Activated CD4-positive, alpha-beta memory T cell treated with anti-CD3 and anti-CD28 coated beads for 36 hours (primary cell): ENCODE measurements at regions not wholly inside any gene's neighbourhood (a gene's known extent, or its start where the extent isn't known, plus 50 kb on each side); places are given as distances from the start of the nearest gene placed in this dataset.

Experiments used
- CTCF ChIA-PET: fragments of 350-600 bp; sonication (Branson Sonifier 250); formaldehyde crosslinking; loops from one replicate; lab custom pipeline; 2021; ENCODE audit warnings: antibody characterized with exemption, inconsistent platforms; lab: Charles Lee
- POLR2A ChIA-PET: fragments of 350-600 bp; sonication (Branson Sonifier 250); formaldehyde crosslinking; loops from one replicate; lab custom pipeline; 2021; ENCODE audit warnings: antibody characterized with exemption; lab: Charles Lee
- DNase-seq: peaks from one replicate; pipeline ENCODE4 v3.0.0-alpha.2; 2020
- H3K27ac Mint-ChIP-seq: one replicate; pipeline ENCODE4 v1.8.0; 2021; ENCODE audit warnings: mixed read lengths
- H3K27me3 Mint-ChIP-seq: one replicate; pipeline ENCODE4 v1.8.0; 2021; ENCODE audit warnings: mixed read lengths
- H3K36me3 Mint-ChIP-seq: one replicate; pipeline ENCODE4 v1.8.0; 2021; ENCODE audit warnings: mixed read lengths
- H3K4me1 Mint-ChIP-seq: one replicate; pipeline ENCODE4 v1.8.0; 2021; ENCODE audit warnings: low read depth, mixed read lengths
- H3K4me3 Mint-ChIP-seq: one replicate; pipeline ENCODE4 v1.8.0; 2021; ENCODE audit warnings: mild to moderate bottlenecking, mixed read lengths
- H3K9me3 Mint-ChIP-seq: one replicate; pipeline ENCODE4 v1.8.0; 2021; ENCODE audit warnings: mixed read lengths
- intact Hi-C: fragments of 100-400 bp; cut with micrococcal nuclease; formaldehyde crosslinking; loops from one replicate; pipeline ENCODE4 v1.15.1; 2023

DNA sequence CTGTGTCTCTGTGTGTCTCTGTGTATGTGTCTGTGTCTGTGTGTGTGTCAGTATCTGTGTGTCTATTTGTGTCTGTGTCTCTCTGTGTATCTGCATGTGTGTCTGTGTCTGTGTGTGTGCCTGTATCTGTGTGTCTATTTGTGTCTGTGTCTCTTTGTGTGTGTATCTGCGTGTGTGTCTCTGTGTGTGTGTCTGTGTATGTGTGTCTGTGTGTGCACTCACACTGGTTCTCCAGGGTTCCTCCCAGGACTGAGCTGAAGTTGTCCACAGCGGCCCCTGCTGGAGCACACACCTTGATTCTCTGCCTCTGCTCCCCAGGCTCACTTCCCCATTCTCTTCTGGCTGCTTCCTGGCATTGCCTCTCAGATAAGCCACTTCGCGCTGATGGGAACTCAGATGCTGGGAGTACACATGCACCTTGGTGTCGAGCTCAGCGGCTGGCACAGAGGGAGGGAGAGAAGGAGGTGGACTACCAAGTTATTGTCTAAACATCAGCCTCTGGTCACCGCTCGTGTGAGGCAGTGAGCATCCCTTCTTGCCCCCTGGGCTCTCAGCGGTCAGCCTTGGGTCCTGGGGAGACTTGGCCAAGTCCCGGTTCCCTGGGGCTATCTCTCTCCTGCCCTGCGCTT lies 104.9 kb upstream of the NXT1 start:
- peak; percentile 26 for DNase-seq
- intact Hi-C loops: no loop called here
- ChIA-PET POLR2A (no interaction called here), CTCF (interaction anchor here (0.5 to 1.2 kb wide), 3 partner anchors 10 to 554 kb away, joined by 3 to 5 read pairs (median 4); no protein-coding TSS in a partner anchor)
- H3K4me1 Mint-ChIP-seq: no peaks in the 10 kb centered on the region
- H3K36me3 Mint-ChIP-seq: no peaks in the 10 kb centered on the region
- no peak overlapping the region for H3K4me3 Mint-ChIP-seq
- H3K27ac Mint-ChIP-seq: no peak overlapping the region
- H3K9me3 Mint-ChIP-seq: no peaks in the 10 kb centered on the region
- H3K27me3 Mint-ChIP-seq: peaks cover 2% of the 10 kb centered on the region

DNA sequence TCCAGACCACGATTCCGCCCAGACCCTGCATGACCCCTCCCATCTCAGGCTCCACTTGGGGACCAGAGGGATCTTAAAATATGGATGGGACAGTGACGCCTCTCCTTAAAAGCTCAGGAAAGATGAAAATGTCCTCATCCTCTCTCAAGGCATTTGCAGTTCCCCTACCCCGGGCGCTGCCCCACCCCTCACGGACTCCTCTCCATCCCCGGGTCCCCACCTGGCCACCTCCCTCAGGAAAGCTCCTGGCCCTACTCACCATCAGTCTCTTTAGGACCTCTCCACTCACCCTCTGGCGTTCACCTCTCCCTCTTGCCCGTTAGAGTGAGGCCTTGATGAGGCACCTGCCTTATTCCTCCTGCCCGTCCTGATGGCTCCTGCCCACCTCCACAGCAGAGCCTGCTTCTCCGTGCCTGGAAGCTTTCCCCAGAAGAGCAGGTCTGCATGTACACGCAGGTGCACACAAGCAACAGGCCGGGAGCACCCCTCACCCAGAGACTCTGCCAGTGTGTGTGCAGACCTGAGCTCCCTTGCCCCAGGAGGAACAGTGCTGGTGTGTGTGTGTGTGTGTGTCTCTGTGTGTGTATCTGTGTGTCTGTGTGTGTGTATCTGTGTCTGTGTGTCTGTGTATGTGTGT lies 105.6 kb upstream of the NXT1 start:
- POLR2A ChIA-PET: no interaction called here
- intact Hi-C loops: no loop called here
- DNase-seq: no peak
- H3K4me1 Mint-ChIP-seq: no peaks in the 10 kb centered on the region
- no peaks in the 10 kb centered on the region for H3K9me3 Mint-ChIP-seq
- H3K36me3 Mint-ChIP-seq: no peaks in the 10 kb centered on the region
- H3K4me3 Mint-ChIP-seq: no peak overlapping the region
- H3K27me3 Mint-ChIP-seq: peaks cover 2% of the 10 kb centered on the region
- no peak overlapping the region for H3K27ac Mint-ChIP-seq
- CTCF ChIA-PET: interaction anchor here (1.2 kb wide), 1 partner anchor 10 kb away, joined by 3 read pairs; no protein-coding TSS in a partner anchor

DNA sequence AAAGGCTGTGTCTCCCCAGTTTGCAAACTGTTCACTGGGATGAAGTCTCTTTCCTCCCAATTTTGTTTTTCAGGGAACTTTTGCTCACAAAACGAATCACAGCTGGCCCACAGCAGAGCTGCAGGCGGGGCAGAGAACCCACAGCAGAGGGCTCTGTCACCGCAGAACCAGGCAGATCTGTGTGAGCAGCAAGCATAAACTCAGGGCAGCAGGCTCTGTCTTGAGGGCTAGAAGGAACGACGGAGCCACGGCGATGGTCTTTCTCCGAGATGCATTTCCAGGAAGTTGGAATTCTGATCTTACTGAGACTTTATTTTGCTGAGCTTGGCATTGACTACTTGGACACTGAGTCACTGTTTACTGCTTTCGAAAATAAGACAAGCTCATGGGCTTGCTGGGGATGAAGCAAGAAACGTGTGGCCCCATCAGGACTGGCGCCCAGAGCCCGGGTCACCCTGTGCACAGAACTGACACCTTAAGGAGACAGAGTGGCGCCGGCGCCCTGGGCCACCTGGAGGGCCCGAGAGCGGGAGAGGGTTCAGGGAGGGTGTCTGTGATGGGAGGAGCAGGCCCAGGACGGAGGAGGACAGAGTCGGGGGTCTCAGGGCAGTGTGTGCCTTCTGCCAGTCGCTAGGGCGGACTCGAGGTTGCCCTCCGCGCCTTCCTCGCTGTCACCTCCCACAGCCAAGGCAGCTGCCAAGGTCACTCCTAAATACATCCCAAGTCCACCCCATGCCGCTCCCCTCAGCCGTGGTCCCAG lies 106.3 kb upstream of the NXT1 start:
- H3K27ac Mint-ChIP-seq: no peak overlapping the region
- H3K9me3 Mint-ChIP-seq: peaks cover 5% of the 10 kb centered on the region
- no peaks in the 10 kb centered on the region for H3K4me1 Mint-ChIP-seq
- intact Hi-C loops: no loop called here
- peaks cover 2% of the 10 kb centered on the region for H3K27me3 Mint-ChIP-seq
- peaks cover 2% of the 10 kb centered on the region for H3K36me3 Mint-ChIP-seq
- DNase-seq: no peak
- ChIA-PET CTCF (interaction anchor here (0.7 to 0.8 kb wide), 2 partner anchors 9 to 300 kb away, joined by 3 read pairs; no protein-coding TSS in a partner anchor), POLR2A (no interaction called here)
- no peak overlapping the region for H3K4me3 Mint-ChIP-seq

DNA sequence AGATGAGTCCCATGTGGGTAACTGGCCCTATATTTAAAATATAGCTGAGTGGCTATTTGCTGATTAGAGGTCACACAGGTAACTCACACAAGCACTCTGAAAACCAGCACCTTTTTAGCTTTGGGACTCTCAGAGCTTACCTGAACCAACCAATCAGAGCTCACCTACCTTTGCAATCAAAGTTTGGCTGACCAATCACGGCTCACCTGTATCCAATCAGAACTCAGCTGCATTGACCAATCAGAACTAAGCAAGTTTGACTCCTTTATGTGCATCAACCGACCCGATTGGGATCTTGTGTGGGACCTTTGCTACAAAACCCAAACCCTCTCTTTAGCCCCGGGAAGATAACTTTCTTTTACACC lies 106.8 kb upstream of the NXT1 start:
- no peak for DNase-seq
- Mint-ChIP-seq H3K4me1 (no peaks in the 10 kb centered on the region), H3K4me3 (no peak overlapping the region), H3K36me3 (peaks cover 3% of the 10 kb centered on the region), H3K27ac (no peak overlapping the region), H3K27me3 (peaks cover 2% of the 10 kb centered on the region), H3K9me3 (peaks cover 11% of the 10 kb centered on the region)
- intact Hi-C loops: no loop called here
- CTCF ChIA-PET: interaction anchor here (0.7 to 0.8 kb wide), 2 partner anchors 9 to 299 kb away, joined by 3 read pairs; no protein-coding TSS in a partner anchor
- POLR2A ChIA-PET: no interaction called here

DNA sequence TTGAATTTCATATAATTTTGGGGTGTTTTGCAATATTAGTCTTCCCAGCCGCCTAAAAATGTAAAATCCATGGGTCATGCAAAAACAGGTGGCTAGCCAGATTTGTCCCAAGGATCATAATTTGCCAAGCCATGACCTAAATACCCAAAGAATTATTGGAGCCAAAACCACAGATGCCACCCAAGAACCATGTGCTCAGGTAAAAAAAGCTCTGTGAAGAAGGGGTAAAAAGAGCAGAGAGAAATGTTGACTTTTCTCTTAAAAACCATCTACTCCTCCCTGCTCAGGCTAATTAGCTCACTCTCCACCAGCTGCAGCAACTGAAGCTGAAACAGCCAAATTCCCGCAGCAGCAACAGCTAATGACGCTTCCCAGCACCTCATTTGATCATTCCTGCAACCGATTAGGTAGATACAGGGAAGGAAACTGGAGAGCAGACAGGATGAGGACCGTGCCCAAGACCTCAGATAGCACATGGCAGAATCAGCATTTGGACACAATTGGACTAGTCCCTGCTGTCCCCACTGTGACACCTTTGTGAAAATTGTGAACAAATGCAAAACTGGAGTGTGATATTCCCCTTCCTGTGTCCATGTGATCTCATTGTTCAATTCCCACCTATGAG lies 107.9 kb upstream of the NXT1 start:
- H3K27me3 Mint-ChIP-seq: peaks cover 2% of the 10 kb centered on the region
- no peak overlapping the region for H3K4me3 Mint-ChIP-seq
- intact Hi-C loops: no loop called here
- CTCF ChIA-PET: no interaction called here
- peaks cover 19% of the 10 kb centered on the region for H3K9me3 Mint-ChIP-seq
- H3K4me1 Mint-ChIP-seq: no peaks in the 10 kb centered on the region
- no peak overlapping the region for H3K27ac Mint-ChIP-seq
- POLR2A ChIA-PET: no interaction called here
- DNase-seq: no peak
- H3K36me3 Mint-ChIP-seq: peaks cover 3% of the 10 kb centered on the region

DNA sequence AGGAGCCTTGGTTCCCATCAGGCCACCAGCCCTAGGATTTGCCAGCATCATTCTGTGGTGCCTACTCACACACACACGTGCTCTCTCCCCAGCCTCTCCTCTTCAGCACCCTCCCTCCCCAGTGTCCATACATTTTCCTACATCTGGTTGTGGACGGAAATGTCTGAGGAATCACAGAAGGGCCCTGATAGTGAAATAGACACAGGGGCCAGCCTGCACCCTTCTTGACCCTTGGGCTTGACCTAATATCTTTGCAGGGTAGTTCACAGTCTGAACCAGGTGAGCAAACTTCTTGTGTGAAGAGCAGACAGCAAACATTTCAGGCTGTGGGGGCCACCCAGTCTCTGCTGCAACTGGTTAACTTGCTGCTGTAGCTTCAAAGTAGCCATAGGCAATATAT lies 108.5 kb upstream of the NXT1 start:
- Mint-ChIP-seq H3K4me1 (no peaks in the 10 kb centered on the region), H3K27ac (no peak overlapping the region)
- POLR2A ChIA-PET: no interaction called here

DNA sequence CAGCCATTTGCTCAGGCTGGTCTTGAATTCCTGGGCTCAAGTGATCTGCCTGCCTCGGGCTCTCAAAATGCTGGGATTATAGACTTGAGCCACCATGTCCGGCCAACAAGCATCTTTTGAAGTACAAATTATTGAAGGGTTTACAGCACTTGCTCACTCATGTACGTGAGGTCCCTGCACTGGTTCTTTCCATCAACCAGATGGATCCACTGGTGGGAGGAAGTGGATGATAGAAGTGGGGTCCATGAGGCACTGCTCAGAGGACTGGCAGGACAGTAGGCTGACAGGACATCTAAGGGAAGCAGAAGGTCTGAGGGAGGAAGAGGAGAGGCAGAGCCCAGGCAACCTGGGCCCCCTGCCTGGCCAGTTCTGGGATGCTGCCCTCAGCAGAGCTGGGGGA lies 109.2 kb upstream of the NXT1 start:
- no peak overlapping the region for H3K27ac Mint-ChIP-seq
- no peak overlapping the region for H3K4me3 Mint-ChIP-seq
- intact Hi-C loops: no loop called here
- peaks cover 2% of the 10 kb centered on the region for H3K27me3 Mint-ChIP-seq
- peaks cover 23% of the 10 kb centered on the region for H3K9me3 Mint-ChIP-seq
- no peak for DNase-seq
- POLR2A ChIA-PET: no interaction called here
- H3K36me3 Mint-ChIP-seq: peaks cover 3% of the 10 kb centered on the region
- CTCF ChIA-PET: no interaction called here
- no peaks in the 10 kb centered on the region for H3K4me1 Mint-ChIP-seq

More for the DNA sequence above, 108.5 kb upstream of the NXT1 start:
- Mint-ChIP-seq H3K36me3 (peaks cover 3% of the 10 kb centered on the region), H3K4me3 (no peak overlapping the region), H3K27me3 (peaks cover 2% of the 10 kb centered on the region), H3K9me3 (peaks cover 23% of the 10 kb centered on the region)
- DNase-seq: no peak
- CTCF ChIA-PET: no interaction called here
- intact Hi-C loops: no loop called here

DNA sequence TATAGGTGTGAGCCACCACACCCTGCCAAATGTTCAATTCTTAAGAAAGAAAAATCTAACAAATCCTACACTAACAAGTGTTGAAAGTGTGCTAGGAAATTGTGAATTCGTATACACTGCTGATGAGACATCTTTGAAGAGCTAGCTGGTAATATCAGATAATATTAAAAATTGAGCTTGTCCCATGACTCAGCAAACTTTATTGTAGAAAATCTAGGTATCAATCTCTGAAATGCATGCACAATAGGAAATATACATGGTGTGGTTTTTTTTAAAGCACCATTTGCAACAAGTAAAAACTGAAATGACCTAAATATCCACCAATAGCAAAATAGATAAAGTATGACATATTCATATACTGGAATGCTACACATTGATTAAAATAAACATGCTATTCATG lies 110.1 kb upstream of the NXT1 start:
- Mint-ChIP-seq H3K4me3 (no peak overlapping the region), H3K27me3 (peaks cover 2% of the 10 kb centered on the region), H3K4me1 (no peaks in the 10 kb centered on the region), H3K36me3 (peaks cover 3% of the 10 kb centered on the region), H3K9me3 (peaks cover 23% of the 10 kb centered on the region), H3K27ac (no peak overlapping the region)
- DNase-seq: no peak
- CTCF ChIA-PET: no interaction called here
- intact Hi-C loops: no loop called here
- POLR2A ChIA-PET: no interaction called here

DNA sequence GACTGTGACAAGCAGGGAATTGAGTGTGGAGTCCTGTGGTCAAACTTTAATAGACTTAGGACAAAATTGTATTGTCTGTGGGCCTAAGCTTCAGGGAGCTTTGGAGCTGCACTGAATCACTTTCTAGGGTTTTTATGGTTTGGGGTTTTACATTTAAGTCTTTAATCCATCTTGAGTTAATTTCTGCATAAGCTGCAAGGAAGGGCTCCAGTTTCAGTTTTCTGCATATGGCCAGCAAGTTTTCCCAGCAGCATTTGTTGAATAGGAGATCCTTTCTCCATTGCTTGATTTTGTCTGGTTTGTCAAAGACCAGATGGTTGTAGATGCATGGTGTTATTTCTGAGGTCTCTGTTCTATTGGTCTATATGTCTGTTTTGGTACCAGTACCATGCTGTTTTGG lies 113.4 kb upstream of the NXT1 start:
- intact Hi-C loops: loop anchor here (5.0 kb wide), 1 partner anchor 190 kb away; the partner anchor contains the start of gene THBD
- Mint-ChIP-seq H3K9me3 (peaks cover 32% of the 10 kb centered on the region), H3K4me1 (no peaks in the 10 kb centered on the region), H3K4me3 (no peak overlapping the region), H3K27ac (no peak overlapping the region), H3K36me3 (peaks cover 3% of the 10 kb centered on the region), H3K27me3 (peaks cover 3% of the 10 kb centered on the region)
- no peak for DNase-seq
- POLR2A ChIA-PET: no interaction called here
- CTCF ChIA-PET: no interaction called here

DNA sequence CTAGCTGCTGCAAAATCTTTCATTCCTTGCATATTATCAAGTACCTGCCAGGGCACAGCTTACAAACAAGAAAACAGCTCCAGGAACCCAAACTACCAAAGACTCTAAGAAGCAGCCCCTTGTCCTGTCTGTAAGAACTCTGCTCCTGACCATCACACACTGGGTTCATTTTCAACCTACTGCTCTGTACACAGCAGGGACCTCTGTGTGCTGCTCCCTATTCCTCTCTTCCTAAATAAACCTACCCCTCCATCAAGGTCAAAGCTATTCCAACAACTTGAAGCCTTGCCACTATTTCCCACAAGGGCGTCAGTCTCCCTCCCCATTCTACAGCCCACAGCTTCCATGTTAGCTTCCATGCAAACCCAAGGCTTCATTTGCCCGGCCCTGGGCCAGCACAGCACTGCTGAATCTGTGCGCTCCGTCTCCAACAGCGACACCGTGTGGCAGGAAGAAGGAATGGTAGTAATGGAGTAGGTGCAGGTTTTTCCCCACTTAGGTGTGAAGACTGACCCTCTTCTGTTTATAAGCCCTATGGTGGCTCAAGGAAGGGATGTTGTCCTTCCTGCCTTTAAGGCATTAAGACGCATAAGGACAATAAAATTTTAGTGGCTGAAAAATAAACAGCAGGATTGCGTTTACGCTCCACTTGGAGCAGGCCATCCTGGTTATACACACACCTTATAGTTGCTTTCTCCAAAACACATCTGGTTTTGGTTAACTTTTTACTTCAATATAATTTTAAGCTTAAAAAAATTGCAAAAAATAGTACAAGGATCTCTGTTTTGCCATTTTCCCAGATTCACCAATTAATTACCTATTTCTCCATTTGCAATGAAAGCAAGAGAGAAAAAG lies 115.2 kb upstream of the NXT1 start:
- intact Hi-C loops: loop anchor here (5.0 kb wide), 1 partner anchor 188 kb away; the partner anchor contains the start of gene THBD
- Mint-ChIP-seq H3K36me3 (peaks cover 3% of the 10 kb centered on the region), H3K27me3 (peaks cover 2% of the 10 kb centered on the region), H3K9me3 (peaks cover 38% of the 10 kb centered on the region), H3K4me1 (no peaks in the 10 kb centered on the region), H3K4me3 (no peak overlapping the region), H3K27ac (no peak overlapping the region)
- CTCF ChIA-PET: interaction anchor here (0.6 to 2.9 kb wide), 9 partner anchors 9 to 543 kb away, joined by 3 to 12 read pairs (median 3); no protein-coding TSS in a partner anchor
- POLR2A ChIA-PET: no interaction called here
- peak; percentile 53 for DNase-seq

DNA sequence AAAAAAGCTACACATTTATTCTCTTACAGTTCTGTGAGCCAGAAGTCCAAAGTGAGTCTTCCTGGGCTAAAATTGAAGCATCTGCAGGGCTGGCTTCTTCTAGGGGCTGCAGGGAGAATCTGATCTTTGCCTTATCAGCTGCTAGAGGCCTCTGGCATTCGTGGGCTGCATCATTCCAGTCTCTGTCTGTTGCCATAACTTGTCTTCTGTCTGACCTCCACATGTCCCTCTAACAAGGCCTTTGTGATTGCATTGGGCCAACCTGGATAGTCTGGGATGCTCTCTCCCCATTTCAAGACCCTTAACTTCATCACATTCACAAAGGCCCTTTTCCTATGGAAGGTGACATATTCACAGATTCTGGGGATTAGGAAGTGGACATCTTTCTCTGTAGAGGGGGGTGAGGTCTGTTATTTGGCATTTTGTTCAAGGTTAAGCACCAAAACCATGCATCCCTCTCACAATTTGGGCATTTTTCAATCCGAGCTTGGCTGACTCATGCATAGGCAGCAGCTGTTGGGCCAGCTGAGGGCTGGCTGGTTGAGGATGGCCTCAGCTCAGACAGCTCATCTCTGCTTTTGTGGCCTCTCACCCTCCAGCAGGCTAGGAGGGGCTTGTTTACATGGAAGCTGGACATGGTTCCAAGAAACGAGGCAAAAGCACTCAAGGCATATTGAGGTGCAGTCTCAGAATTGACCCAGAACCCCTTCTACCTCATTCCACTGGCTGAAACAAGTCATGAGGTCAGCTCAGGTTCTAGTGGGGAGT lies 116.1 kb upstream of the NXT1 start:
- ChIA-PET POLR2A (no interaction called here), CTCF (interaction anchor here (0.7 to 2.9 kb wide), 7 partner anchors 9 to 543 kb away, joined by 3 to 12 read pairs (median 3); no protein-coding TSS in a partner anchor)
- intact Hi-C loops: loop anchor here (5.0 kb wide), 1 partner anchor 187 kb away; the partner anchor contains the start of gene THBD
- Mint-ChIP-seq H3K27ac (no peak overlapping the region), H3K4me3 (no peak overlapping the region), H3K9me3 (peaks cover 35% of the 10 kb centered on the region), H3K27me3 (peaks cover 2% of the 10 kb centered on the region), H3K4me1 (no peaks in the 10 kb centered on the region), H3K36me3 (peaks cover 3% of the 10 kb centered on the region)
- no peak for DNase-seq
